ENCODE measurements at regions not wholly inside any gene's neighbourhood (a gene's known extent, or its start where the extent isn't known, plus 50 kb on each side); places are given as distances from the start of the nearest gene placed in this dataset.
A peak's percentile ranks its signal among the peaks of the same experiment; 100 is the strongest.
"Not testable (repeated sequence)": the region's sequence is repeated elsewhere in the genome, so short reads cannot be mapped to it uniquely, and the experiment has no call there.

- Histone ChIP-seq H3K36me3 (ENCODE audit: control insufficient read depth, insufficient read depth, low read length) (no peaks in the 10 kb centered on the region), H3K27me3 (ENCODE audit: control insufficient read depth, insufficient read depth, low read length) (no peaks in the 10 kb centered on the region), H3K4me3 (ENCODE audit: low read depth, low read length) (no peak overlapping the region)
- FAIRE-seq = no peak
- no peak for DNase-seq (ENCODE audit: low read depth)
- TF ChIP-seq, protein P1, sequence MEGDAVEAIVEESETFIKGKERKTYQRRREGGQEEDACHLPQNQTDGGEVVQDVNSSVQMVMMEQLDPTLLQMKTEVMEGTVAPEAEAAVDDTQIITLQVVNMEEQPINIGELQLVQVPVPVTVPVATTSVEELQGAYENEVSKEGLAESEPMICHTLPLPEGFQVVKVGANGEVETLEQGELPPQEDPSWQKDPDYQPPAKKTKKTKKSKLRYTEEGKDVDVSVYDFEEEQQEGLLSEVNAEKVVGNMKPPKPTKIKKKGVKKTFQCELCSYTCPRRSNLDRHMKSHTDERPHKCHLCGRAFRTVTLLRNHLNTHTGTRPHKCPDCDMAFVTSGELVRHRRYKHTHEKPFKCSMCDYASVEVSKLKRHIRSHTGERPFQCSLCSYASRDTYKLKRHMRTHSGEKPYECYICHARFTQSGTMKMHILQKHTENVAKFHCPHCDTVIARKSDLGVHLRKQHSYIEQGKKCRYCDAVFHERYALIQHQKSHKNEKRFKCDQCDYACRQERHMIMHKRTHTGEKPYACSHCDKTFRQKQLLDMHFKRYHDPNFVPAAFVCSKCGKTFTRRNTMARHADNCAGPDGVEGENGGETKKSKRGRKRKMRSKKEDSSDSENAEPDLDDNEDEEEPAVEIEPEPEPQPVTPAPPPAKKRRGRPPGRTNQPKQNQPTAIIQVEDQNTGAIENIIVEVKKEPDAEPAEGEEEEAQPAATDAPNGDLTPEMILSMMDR (IDR thresholded peaks at IDR 0.05; ENCODE audit: insufficient read depth, low read length, severe bottlenecking) = no peak
Measured at GRCh38 chr5:58299256-58299655, 160.6 kb downstream of the PLK2 start.

GRCh38 chr5:58294598-58295305 lies 165.1 kb downstream of the PLK2 start:
- FAIRE-seq = peak; percentile 55
- no peak overlapping the region for H3K4me3 ChIP-seq (ENCODE audit: low read depth, low read length)
- TF ChIP-seq, protein P1 (IDR thresholded peaks at IDR 0.05; ENCODE audit: insufficient read depth, low read length, severe bottlenecking) = no peak
- H3K27me3 ChIP-seq (ENCODE audit: control insufficient read depth, insufficient read depth, low read length) = no peaks in the 10 kb centered on the region
- peak; percentile 88 for DNase-seq (ENCODE audit: low read depth)
- H3K36me3 ChIP-seq (ENCODE audit: control insufficient read depth, insufficient read depth, low read length) = no peaks in the 10 kb centered on the region

DNA sequence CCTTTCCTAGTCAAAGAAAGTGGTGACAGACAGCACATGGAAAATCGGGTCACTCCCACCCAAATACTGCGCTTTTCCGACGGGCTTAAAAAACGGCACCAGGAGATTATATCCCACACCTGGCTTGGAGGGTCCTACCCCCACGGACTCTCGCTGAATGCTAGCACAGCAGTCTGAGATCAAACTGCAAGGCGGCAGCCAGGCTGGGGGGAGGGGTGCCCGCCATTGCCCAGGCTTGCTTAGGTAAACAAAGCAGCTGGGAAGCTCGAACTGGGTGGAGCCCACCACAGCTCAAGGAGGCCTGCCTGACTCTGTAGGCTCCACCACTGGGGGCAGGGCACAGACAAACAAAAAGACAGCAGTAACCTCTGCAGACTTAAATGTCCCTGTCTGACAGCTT lies 171.6 kb downstream of the PLK2 start:
- not testable (repeated sequence) for H3K36me3 ChIP-seq (ENCODE audit: control insufficient read depth, insufficient read depth, low read length); H3K4me3 ChIP-seq (ENCODE audit: low read depth, low read length); H3K27me3 ChIP-seq (ENCODE audit: control insufficient read depth, insufficient read depth, low read length); FAIRE-seq
- DNase-seq (ENCODE audit: low read depth) = peak; percentile 9

GRCh38 chr5:58286741-58287140 lies 173.1 kb downstream of the PLK2 start:
- Histone ChIP-seq H3K4me3 (ENCODE audit: low read depth, low read length) (no peak overlapping the region), H3K27me3 (ENCODE audit: control insufficient read depth, insufficient read depth, low read length) (no peaks in the 10 kb centered on the region), H3K36me3 (ENCODE audit: control insufficient read depth, insufficient read depth, low read length) (no peaks in the 10 kb centered on the region)
- DNase-seq (ENCODE audit: low read depth) (no peak), FAIRE-seq (no peak)
- TF ChIP-seq, protein P1 (IDR thresholded peaks at IDR 0.05; ENCODE audit: insufficient read depth, low read length, severe bottlenecking) = no peak

GRCh38 chr5:58285900-58286299 lies 174.0 kb downstream of the PLK2 start:
- FAIRE-seq = no peak

DNA sequence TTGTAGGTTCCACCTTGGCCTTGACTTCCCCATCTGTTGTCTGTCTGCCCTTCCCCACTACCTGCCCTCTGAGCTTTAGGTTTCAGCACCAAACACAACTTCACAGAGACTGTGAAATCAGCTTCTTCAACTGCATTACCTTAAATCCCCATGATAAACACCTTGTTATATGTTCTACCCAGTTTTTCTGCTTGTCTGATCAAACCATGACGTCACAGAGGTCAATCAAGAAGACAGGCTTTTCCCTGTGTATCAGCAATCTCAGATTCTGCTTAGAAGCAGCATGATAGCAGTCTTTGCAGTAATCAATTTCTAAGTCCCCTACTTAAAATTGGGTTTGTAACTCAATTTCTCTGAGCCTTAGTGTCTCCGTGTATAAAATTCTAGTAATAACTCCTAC lies 175.0 kb downstream of the PLK2 start:
- TF ChIP-seq, protein P1 (IDR thresholded peaks at IDR 0.05; ENCODE audit: insufficient read depth, low read length, severe bottlenecking) = no peak
- Histone ChIP-seq H3K27me3 (ENCODE audit: control insufficient read depth, insufficient read depth, low read length) (no peaks in the 10 kb centered on the region), H3K36me3 (ENCODE audit: control insufficient read depth, insufficient read depth, low read length) (no peaks in the 10 kb centered on the region), H3K4me3 (ENCODE audit: low read depth, low read length) (no peak overlapping the region)
- no peak for DNase-seq (ENCODE audit: low read depth)
- FAIRE-seq = peak; percentile 28

More at GRCh38 chr5:58285900-58286299, 174.0 kb downstream of the PLK2 start:
- no peak overlapping the region for H3K4me3 ChIP-seq (ENCODE audit: low read depth, low read length)
- no peaks in the 10 kb centered on the region for H3K36me3 ChIP-seq (ENCODE audit: control insufficient read depth, insufficient read depth, low read length)
- no peaks in the 10 kb centered on the region for H3K27me3 ChIP-seq (ENCODE audit: control insufficient read depth, insufficient read depth, low read length)
- TF ChIP-seq, protein P1 (IDR thresholded peaks at IDR 0.05; ENCODE audit: insufficient read depth, low read length, severe bottlenecking) = no peak
- DNase-seq (ENCODE audit: low read depth) = no peak
